ENCODE measurements at regions not wholly inside any gene's neighbourhood (a gene's known extent, or its start where the extent isn't known, plus 50 kb on each side); places are given as distances from the start of the nearest gene placed in this dataset.

GRCh38 chr2:240230291-240230931 lies 90.0 kb upstream of the OTOS start:
- TF ChIP-seq CTCF (IDR thresholded peaks at IDR 0.05; ENCODE audit: low read length) (no peak), EZH2 (optimal IDR thresholded peaks at IDR 0.05; ENCODE audit: low read depth, low read length) (no peak)
